Astrocyte (in vitro differentiated cells and primary cell): ENCODE measurements at regions not wholly inside any gene's neighbourhood (a gene's known extent, or its start where the extent isn't known, plus 50 kb on each side); places are given as distances from the start of the nearest gene placed in this dataset.

Experiments used
- DNase-seq: peaks from one replicate; pipeline ENCODE4 v3.0.0-alpha.2; 2010; ENCODE audit warnings: low read depth
- FAIRE-seq: peaks from 2 replicates; lab custom pipeline; 2011; peaks lifted over from hg19 to GRCh38; lab: Jason Lieb, UNC
- H2AFZ ChIP-seq: 2 replicates; pipeline ENCODE4 v1.6.0; 2012; ENCODE audit warnings: low read depth, low read length, inconsistent platforms
- H3K27ac ChIP-seq: 2 replicates; pipeline ENCODE4 v1.5.1; 2011; ENCODE audit warnings: low read depth, low read length, inconsistent platforms
- H3K27me3 ChIP-seq: 2 replicates; pipeline ENCODE4 v1.6.0; 2011; ENCODE audit warnings: low read length, inconsistent platforms; ENCODE audit not compliant: insufficient read depth
- H3K36me3 ChIP-seq: 2 replicates; pipeline ENCODE4 v1.5.1; 2011; ENCODE audit warnings: low read length, inconsistent platforms; ENCODE audit not compliant: insufficient read depth
- H3K4me1 ChIP-seq: 2 replicates; pipeline ENCODE4 v1.5.1; 2011; ENCODE audit warnings: low read length, inconsistent platforms; ENCODE audit not compliant: insufficient read depth
- H3K4me2 ChIP-seq: 2 replicates; pipeline ENCODE4 v1.6.0; 2012; ENCODE audit warnings: low read length, inconsistent platforms
- H3K4me3 ChIP-seq: 2 replicates; pipeline ENCODE4 v1.5.1; 2011; ENCODE audit warnings: low read depth, mild to moderate bottlenecking, low read length, inconsistent platforms; ENCODE audit not compliant: insufficient read depth
- H3K79me2 ChIP-seq: 2 replicates; pipeline ENCODE4 v1.6.0; 2012; ENCODE audit warnings: mild to moderate bottlenecking, low read length, inconsistent platforms; ENCODE audit not compliant: insufficient read depth
- H3K9ac ChIP-seq: 2 replicates; pipeline ENCODE4 v1.6.0; 2012; ENCODE audit warnings: mild to moderate bottlenecking, low read length, inconsistent platforms
- H3K9me3 ChIP-seq: 2 replicates; pipeline ENCODE4 v1.5.1; 2012; ENCODE audit warnings: low read depth, mild to moderate bottlenecking, low read length, inconsistent platforms; ENCODE audit not compliant: insufficient read depth
- H4K20me1 ChIP-seq: 2 replicates; pipeline ENCODE4 v1.6.0; 2012; ENCODE audit warnings: low read length, inconsistent platforms; ENCODE audit not compliant: insufficient read depth
- H3K27ac Mint-ChIP-seq: one replicate; pipeline ENCODE4 v1.8.0; 2021; ENCODE audit warnings: mild to moderate bottlenecking, mixed read lengths; ENCODE audit not compliant: unreplicated experiment
- H3K27me3 Mint-ChIP-seq: one replicate; pipeline ENCODE4 v1.8.0; 2021; ENCODE audit warnings: low read depth, mixed read lengths; ENCODE audit not compliant: unreplicated experiment
- H3K36me3 Mint-ChIP-seq: one replicate; pipeline ENCODE4 v1.8.0; 2021; ENCODE audit warnings: low read depth, mixed read lengths; ENCODE audit not compliant: unreplicated experiment
- H3K4me1 Mint-ChIP-seq: one replicate; pipeline ENCODE4 v1.8.0; 2021; ENCODE audit warnings: low read depth, mixed read lengths; ENCODE audit not compliant: unreplicated experiment
- H3K4me3 Mint-ChIP-seq: one replicate; pipeline ENCODE4 v1.8.0; 2021; ENCODE audit warnings: mild to moderate bottlenecking, moderate library complexity, mixed read lengths; ENCODE audit not compliant: unreplicated experiment
- H3K9me3 Mint-ChIP-seq: one replicate; pipeline ENCODE4 v1.8.0; 2021; ENCODE audit warnings: mild to moderate bottlenecking, mixed read lengths; ENCODE audit not compliant: unreplicated experiment
- CTCF ChIP-seq: IDR thresholded peaks from 2 replicates; pipeline ENCODE4 v1.5.1; 2011; ENCODE audit warnings: low read depth, mild to moderate bottlenecking, inconsistent platforms, low read length, moderate library complexity; ENCODE audit not compliant: insufficient read depth
- EZH2 ChIP-seq: IDR thresholded peaks from 2 replicates; pipeline ENCODE4 v1.6.1; 2012; ENCODE audit warnings: mild to moderate bottlenecking, low read length, inconsistent platforms; ENCODE audit not compliant: insufficient read depth

GRCh38 chr2:167424803-167425755, 536.8 kb downstream of the XIRP2 start:
- Histone ChIP-seq H3K9me3 (no peaks in the 10 kb centered on the region), H3K4me1 (no peaks in the 10 kb centered on the region), H3K36me3 (no peaks in the 10 kb centered on the region), H3K4me3 (no peak overlapping the region), H3K79me2 (no peaks in the 10 kb centered on the region), H3K27ac (no peak overlapping the region), H3K4me2 (peak overlapping the region; percentile 15), H3K9ac (no peak overlapping the region), H2AFZ (no peak overlapping the region), H3K27me3 (no peaks in the 10 kb centered on the region), H4K20me1 (no peaks in the 10 kb centered on the region)
- FAIRE-seq (no peak), DNase-seq (no peak)
- Mint-ChIP-seq H3K4me3 (no peak overlapping the region), H3K4me1 (peaks cover 11% of the 10 kb centered on the region), H3K27ac (no peak overlapping the region), H3K27me3 (no peaks in the 10 kb centered on the region), H3K9me3 (no peaks in the 10 kb centered on the region), H3K36me3 (no peaks in the 10 kb centered on the region)
- no peak for TF ChIP-seq CTCF

GRCh38 chr2:167424221-167424620, 535.9 kb downstream of the XIRP2 start:
- Histone ChIP-seq H3K9ac (no peak overlapping the region), H3K27me3 (no peaks in the 10 kb centered on the region), H3K4me2 (no peak overlapping the region), H4K20me1 (no peaks in the 10 kb centered on the region), H3K27ac (no peak overlapping the region), H3K4me1 (no peaks in the 10 kb centered on the region), H3K36me3 (no peaks in the 10 kb centered on the region), H3K4me3 (no peak overlapping the region), H2AFZ (no peak overlapping the region), H3K9me3 (no peaks in the 10 kb centered on the region), H3K79me2 (no peaks in the 10 kb centered on the region)
- DNase-seq (no peak), FAIRE-seq (no peak)
- no peak overlapping the region for H3K4me3 Mint-ChIP-seq
- no peaks in the 10 kb centered on the region for H3K9me3 Mint-ChIP-seq
- H3K4me1 Mint-ChIP-seq: peaks cover 11% of the 10 kb centered on the region
- H3K36me3 Mint-ChIP-seq: no peaks in the 10 kb centered on the region
- no peaks in the 10 kb centered on the region for H3K27me3 Mint-ChIP-seq
- H3K27ac Mint-ChIP-seq: no peak overlapping the region
- TF ChIP-seq CTCF (no peak), EZH2 (no peak)

GRCh38 chr2:167423731-167424130, 535.5 kb downstream of the XIRP2 start:
- H3K4me1 Mint-ChIP-seq: peaks cover 11% of the 10 kb centered on the region

More at GRCh38 chr2:167423731-167424130, 535.5 kb downstream of the XIRP2 start:
- no peaks in the 10 kb centered on the region for H3K9me3 Mint-ChIP-seq
- no peaks in the 10 kb centered on the region for H3K36me3 Mint-ChIP-seq
- DNase-seq (no peak), FAIRE-seq (no peak)
- no peaks in the 10 kb centered on the region for H3K36me3 ChIP-seq
- H4K20me1 ChIP-seq: no peaks in the 10 kb centered on the region
- no peaks in the 10 kb centered on the region for H3K9me3 ChIP-seq
- H3K4me3 ChIP-seq: no peak overlapping the region
- no peaks in the 10 kb centered on the region for H3K4me1 ChIP-seq
- H2AFZ ChIP-seq: no peak overlapping the region
- H3K4me2 ChIP-seq: no peak overlapping the region
- no peak overlapping the region for H3K4me3 Mint-ChIP-seq
- no peaks in the 10 kb centered on the region for H3K27me3 Mint-ChIP-seq
- H3K27ac ChIP-seq: no peak overlapping the region
- TF ChIP-seq CTCF (no peak), EZH2 (no peak)
- no peak overlapping the region for H3K9ac ChIP-seq
- no peak overlapping the region for H3K27ac Mint-ChIP-seq
- H3K79me2 ChIP-seq: no peaks in the 10 kb centered on the region
- no peaks in the 10 kb centered on the region for H3K27me3 ChIP-seq
